Endothelial cell of umbilical vein (primary cell): ENCODE measurements at regions not wholly inside any gene's neighbourhood (a gene's known extent, or its start where the extent isn't known, plus 50 kb on each side); places are given as distances from the start of the nearest gene placed in this dataset.

Experiments
- BruUV-seq: library from RNA; stranded (reverse); fragments of 400-500 nt; replicated peaks from 2 replicates; lab custom pipeline; 2021; lab: Mats Ljungman, UMichigan
- CTCF ChIA-PET: fragments of 300-600, 350-600 bp; sonication (Branson Sonifier 250); formaldehyde crosslinking; loops from one replicate; lab custom pipeline; 2021; ENCODE audit warnings: antibody characterized with exemption, inconsistent platforms; lab: Charles Lee
- POLR2A ChIA-PET: fragments of 300-600, 350-600 bp; sonication (Branson Sonifier 250); formaldehyde crosslinking; loops from one replicate; lab custom pipeline; 2021; ENCODE audit warnings: antibody characterized with exemption, inconsistent platforms; lab: Charles Lee
- DNase-seq: peaks from one replicate; pipeline ENCODE4 v3.0.0-alpha.2; 2011; ENCODE audit warnings: low read depth, low spot score
- FAIRE-seq: peaks from 2 replicates; lab custom pipeline; 2011; peaks lifted over from hg19 to GRCh38; lab: Jason Lieb, UNC
- H2AFZ ChIP-seq: 2 replicates; pipeline ENCODE4 v1.6.0; 2012; ENCODE audit warnings: low read depth, low read length, control low read depth, inconsistent platforms
- H3K27ac ChIP-seq: 2 replicates; pipeline ENCODE4 v1.5.1; 2011; ENCODE audit warnings: low read depth, mild to moderate bottlenecking, control low read depth, low read length, moderate library complexity; ENCODE audit not compliant: insufficient read depth
- H3K27me3 ChIP-seq, 2 experiments: 2 replicates each; pipeline versions ENCODE4 v1.6.0 to v1.6.1; 2011; ENCODE audit warnings: low read length in 2 of 2, mixed read lengths in 1 of 2; ENCODE audit not compliant: control insufficient read depth in 2 of 2, insufficient read depth in 2 of 2
- H3K36me3 ChIP-seq, 2 experiments: 2 replicates in 1 of 2; 3 replicates in 1 of 2; pipeline ENCODE4 v1.5.1; 2011; ENCODE audit warnings: low read length in 2 of 2, mild to moderate bottlenecking in 1 of 2, moderate library complexity in 1 of 2; ENCODE audit not compliant: control insufficient read depth in 2 of 2, insufficient read depth in 2 of 2; ENCODE audit errors: extremely low read depth in 1 of 2
- H3K4me1 ChIP-seq: 3 replicates; pipeline ENCODE4 v1.5.1; 2011; ENCODE audit warnings: mild to moderate bottlenecking, low read length; ENCODE audit not compliant: control insufficient read depth, insufficient read depth; ENCODE audit errors: extremely low read depth
- H3K4me2 ChIP-seq: 2 replicates; pipeline ENCODE4 v1.6.1; 2011; ENCODE audit warnings: low read length, control low read depth, mixed read lengths; ENCODE audit not compliant: insufficient read depth
- H3K4me3 ChIP-seq, 3 experiments: fragments of 200-600 bp in 1 of 3; sonication (generic), shearing (Covaris generic) in 1 of 3; replicated peaks in 1 of 3; 2 replicates each; pipeline ENCODE4 v1.5.1; 2011 to 2016; ENCODE audit warnings: control low read depth in 3 of 3, low read length in 3 of 3, mild to moderate bottlenecking in 2 of 3, inconsistent platforms in 1 of 3, low read depth in 1 of 3, moderate library complexity in 1 of 3; ENCODE audit not compliant: insufficient read depth in 1 of 3
- H3K79me2 ChIP-seq: 2 replicates; pipeline ENCODE4 v1.6.0; 2012; ENCODE audit warnings: low read length, inconsistent platforms; ENCODE audit not compliant: control insufficient read depth, insufficient read depth
- H3K9ac ChIP-seq: replicated peaks from 2 replicates; pipeline ENCODE3; 2011; ENCODE audit warnings: low read length, control low read depth; ENCODE audit not compliant: insufficient read depth; ENCODE audit errors: extremely low read depth
- H3K9me1 ChIP-seq: replicated peaks from 3 replicates; pipeline ENCODE4 v1.6.0; 2011; ENCODE audit warnings: mild to moderate bottlenecking, low read length; ENCODE audit not compliant: control insufficient read depth, insufficient read depth; ENCODE audit errors: extremely low read depth
- H3K9me3 ChIP-seq: replicated peaks from 2 replicates; pipeline ENCODE4 v1.5.1; 2012; ENCODE audit warnings: low read length, inconsistent platforms; ENCODE audit not compliant: control insufficient read depth, insufficient read depth
- H4K20me1 ChIP-seq: replicated peaks from 2 replicates; pipeline ENCODE3; 2011; ENCODE audit warnings: mild to moderate bottlenecking, low read length; ENCODE audit not compliant: control insufficient read depth, insufficient read depth; ENCODE audit errors: extremely low read depth
- CTCF ChIP-seq, 2 donors: IDR thresholded peaks; 1 replicate in 1 of 2; 2 replicates in 1 of 2; pipeline ENCODE4 v1.5.1; 2011; ENCODE audit warnings: low read length in 2 of 2, mild to moderate bottlenecking in 2 of 2, moderate library complexity in 2 of 2, control low read depth in 1 of 2, inconsistent platforms in 1 of 2, low read depth in 1 of 2; ENCODE audit not compliant: insufficient read depth in 1 of 2; ENCODE audit errors: extremely low read depth in 1 of 2
- EZH2 ChIP-seq: IDR thresholded peaks from 2 replicates; pipeline ENCODE4 v1.6.1; 2012; ENCODE audit warnings: borderline replicate concordance, low read depth, mild to moderate bottlenecking, moderate library complexity, low read length, inconsistent platforms; ENCODE audit not compliant: severe bottlenecking
- FOS ChIP-seq: IDR thresholded peaks from 2 replicates; pipeline ENCODE4 v1.6.1; 2011; ENCODE audit warnings: mild to moderate bottlenecking, low read length, moderate library complexity, borderline replicate concordance; ENCODE audit not compliant: insufficient read depth
- GATA2 ChIP-seq: IDR thresholded peaks from 2 replicates; pipeline ENCODE4 v1.7.0; 2011; ENCODE audit warnings: low read depth, mild to moderate bottlenecking, moderate library complexity, mixed read lengths, low read length; ENCODE audit not compliant: insufficient read length, insufficient read depth
- JUN ChIP-seq: IDR thresholded peaks from 2 replicates; pipeline ENCODE4 v1.6.1; 2011; ENCODE audit warnings: borderline replicate concordance, low read depth; ENCODE audit not compliant: insufficient read length, insufficient read depth
- MAX ChIP-seq: IDR thresholded peaks from 2 replicates; pipeline ENCODE4 v1.6.1; 2011; ENCODE audit not compliant: insufficient read depth, insufficient read length
- MYC ChIP-seq: IDR thresholded peaks from one replicate; pipeline ENCODE4 v1.6.1; 2011; ENCODE audit warnings: mild to moderate bottlenecking, low read depth, low read length
- POLR2A ChIP-seq: IDR thresholded peaks from 2 replicates; pipeline ENCODE4 v1.6.1; 2012; ENCODE audit warnings: low read depth, mild to moderate bottlenecking, control low read depth, low read length
- POLR2AphosphoS5 ChIP-seq: IDR thresholded peaks from 2 replicates; pipeline ENCODE4 v1.6.1; 2012; ENCODE audit warnings: low read depth, mild to moderate bottlenecking, control low read depth, low read length, moderate library complexity; ENCODE audit not compliant: insufficient read depth
- dilution Hi-C: fragments of 300-500 bp; cut with MboI; formaldehyde crosslinking; loops from one replicate; pipeline ENCODE4 v1.15.0; 2019; ENCODE audit warnings: low sequenced_read_pairs; ENCODE audit not compliant: extremely low pct_ligation_motif_present
- intact Hi-C: fragments of 100-400 bp; cut with micrococcal nuclease; formaldehyde crosslinking; loops from one replicate; pipeline ENCODE4 v1.10.0; 2022

GRCh38 chr2:144875290-144875969 lies 355.5 kb upstream of the ZEB2 start:
- no peak overlapping the region for H2AFZ ChIP-seq
- DNase-seq (no peak), FAIRE-seq (no peak)
- dilution Hi-C loops (no loop called here), intact Hi-C loops (no loop called here)
- no TSS peak for BruUV-seq
- H4K20me1 ChIP-seq: no peaks in the 10 kb centered on the region
- H3K79me2 ChIP-seq: no peaks in the 10 kb centered on the region
- H3K27me3 ChIP-seq: no peaks in the 10 kb centered on the region
- H3K9me3 ChIP-seq: no peaks in the 10 kb centered on the region
- ChIA-PET CTCF (no interaction called here), POLR2A (no interaction called here)
- no peaks in the 10 kb centered on the region for H3K4me1 ChIP-seq
- no peaks in the 10 kb centered on the region for H3K9me1 ChIP-seq
- H3K4me3 ChIP-seq: no peak overlapping the region
- H3K9ac ChIP-seq: no peak overlapping the region
- H3K36me3 ChIP-seq: no peaks in the 10 kb centered on the region
- TF ChIP-seq EZH2 (no peak), JUN (no peak), CTCF (IDR thresholded peaks at IDR 0.05; ENCODE audit: extremely low read depth in 1 of 2, insufficient read depth in 1 of 2, low read depth in 1 of 2, low read length in 2 of 2) (no peak), MYC (no peak), POLR2A (no peak), GATA2 (no peak), FOS (no peak), MAX (no peak), POLR2AphosphoS5 (no peak)
- no peak overlapping the region for H3K4me2 ChIP-seq
- H3K27ac ChIP-seq: no peak overlapping the region
